Retinal pigment epithelial cell (primary cell): ENCODE measurements at regions not wholly inside any gene's neighbourhood (a gene's known extent, or its start where the extent isn't known, plus 50 kb on each side); places are given as distances from the start of the nearest gene placed in this dataset.
A peak's percentile ranks its signal among the peaks of the same experiment; 100 is the strongest.
"Not testable (repeated sequence)": the region's sequence is repeated elsewhere in the genome, so short reads cannot be mapped to it uniquely, and the experiment has no call there.

Experiments
- DNase-seq: peaks from one replicate; pipeline ENCODE4 v3.0.0-alpha.2; 2010; ENCODE audit warnings: low read depth
- H3K4me3 ChIP-seq: 2 replicates; pipeline ENCODE4 v1.5.1; 2011; ENCODE audit warnings: mild to moderate bottlenecking, low read length, control low read depth, moderate library complexity
- TF ChIP-seq, protein P1 (sequence below): conservative IDR thresholded peaks from 2 replicates; pipeline ENCODE4 v1.5.1; 2011; ENCODE audit warnings: low read depth, low read length, control low read depth, inconsistent platforms

DNA sequence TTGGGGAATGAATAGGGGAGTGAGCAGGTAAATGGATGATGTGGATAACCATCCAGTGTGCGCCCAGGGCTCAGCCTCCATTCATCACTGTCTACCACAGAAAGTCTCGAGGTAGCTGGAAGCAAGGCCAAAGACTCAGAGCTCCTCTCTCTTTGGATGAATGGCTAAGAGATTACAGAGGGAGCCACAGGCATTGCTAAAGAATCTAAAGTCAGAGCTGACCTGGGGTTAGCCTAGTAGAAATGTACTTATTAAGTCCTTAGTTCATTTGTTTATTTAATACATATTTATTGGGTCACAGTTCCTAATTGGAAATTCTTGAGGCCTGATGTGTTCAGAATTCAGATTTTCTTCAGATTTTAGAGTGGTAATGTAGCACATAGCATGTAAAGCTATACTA lies 88.7 kb upstream of the HPF1 start:
- no peak overlapping the region for H3K4me3 ChIP-seq
- peak; percentile 72 for DNase-seq
- TF ChIP-seq, protein P1, sequence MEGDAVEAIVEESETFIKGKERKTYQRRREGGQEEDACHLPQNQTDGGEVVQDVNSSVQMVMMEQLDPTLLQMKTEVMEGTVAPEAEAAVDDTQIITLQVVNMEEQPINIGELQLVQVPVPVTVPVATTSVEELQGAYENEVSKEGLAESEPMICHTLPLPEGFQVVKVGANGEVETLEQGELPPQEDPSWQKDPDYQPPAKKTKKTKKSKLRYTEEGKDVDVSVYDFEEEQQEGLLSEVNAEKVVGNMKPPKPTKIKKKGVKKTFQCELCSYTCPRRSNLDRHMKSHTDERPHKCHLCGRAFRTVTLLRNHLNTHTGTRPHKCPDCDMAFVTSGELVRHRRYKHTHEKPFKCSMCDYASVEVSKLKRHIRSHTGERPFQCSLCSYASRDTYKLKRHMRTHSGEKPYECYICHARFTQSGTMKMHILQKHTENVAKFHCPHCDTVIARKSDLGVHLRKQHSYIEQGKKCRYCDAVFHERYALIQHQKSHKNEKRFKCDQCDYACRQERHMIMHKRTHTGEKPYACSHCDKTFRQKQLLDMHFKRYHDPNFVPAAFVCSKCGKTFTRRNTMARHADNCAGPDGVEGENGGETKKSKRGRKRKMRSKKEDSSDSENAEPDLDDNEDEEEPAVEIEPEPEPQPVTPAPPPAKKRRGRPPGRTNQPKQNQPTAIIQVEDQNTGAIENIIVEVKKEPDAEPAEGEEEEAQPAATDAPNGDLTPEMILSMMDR = no peak

DNA sequence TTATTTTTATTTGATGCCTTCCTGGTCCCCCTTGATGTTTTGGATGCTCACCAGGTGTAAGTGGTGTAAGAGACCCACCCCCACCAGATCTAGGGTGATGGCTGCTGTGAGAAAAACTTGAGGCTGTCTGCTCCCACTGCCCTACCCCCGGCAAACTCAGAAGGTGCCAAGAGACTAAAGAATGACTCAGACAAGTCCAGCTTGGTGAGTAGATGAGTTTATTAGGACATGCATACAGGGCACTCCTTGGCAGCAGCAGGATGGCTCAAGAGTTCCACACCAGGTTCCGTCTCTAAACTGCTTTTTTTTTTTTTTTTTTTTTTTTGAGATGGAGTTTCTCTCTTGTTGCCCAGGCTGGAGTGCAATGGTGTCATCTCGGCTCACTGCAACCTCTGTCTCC lies 84.0 kb upstream of the HPF1 start:
- TF ChIP-seq, protein P1 = no peak

GRCh38 chr4:169840554-169840953 lies 82.8 kb upstream of the HPF1 start:
- no peak for DNase-seq
- TF ChIP-seq, protein P1 = no peak
- no peak overlapping the region for H3K4me3 ChIP-seq

More for the DNA sequence above, 84.0 kb upstream of the HPF1 start:
- DNase-seq = no peak
- H3K4me3 ChIP-seq = no peak overlapping the region

DNA sequence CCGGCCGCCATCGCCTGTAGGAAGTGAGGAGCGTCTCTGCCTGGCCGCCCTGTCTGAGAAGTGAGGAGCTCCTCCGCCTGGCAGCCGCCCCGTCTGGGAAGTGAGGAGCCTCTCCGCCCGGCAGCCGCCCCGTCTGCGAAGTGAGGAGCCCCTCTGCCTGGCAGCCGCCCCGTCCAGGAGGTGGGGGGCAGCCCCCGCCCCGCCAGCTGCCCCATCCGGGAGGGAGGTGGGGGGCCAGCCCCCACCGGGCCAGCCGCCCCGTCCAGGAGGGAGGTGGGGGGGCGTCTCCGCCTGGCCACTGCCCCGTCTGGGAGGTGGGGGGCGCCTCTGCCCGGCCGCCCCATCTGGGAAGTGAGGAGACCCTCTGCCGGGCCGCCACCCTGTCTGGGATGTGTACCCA lies 70.6 kb upstream of the HPF1 start:
- H3K4me3 ChIP-seq, DNase-seq: not testable (repeated sequence)

- DNase-seq = no peak
- TF ChIP-seq, protein P1 = no peak
- no peak overlapping the region for H3K4me3 ChIP-seq
Observed at GRCh38 chr4:169826634-169827187, 69.0 kb upstream of the HPF1 start.

GRCh38 chr4:169823685-169824084 lies 65.9 kb upstream of the HPF1 start:
- TF ChIP-seq, protein P1 = no peak
- DNase-seq = peak; percentile 69
- no peak overlapping the region for H3K4me3 ChIP-seq

DNA sequence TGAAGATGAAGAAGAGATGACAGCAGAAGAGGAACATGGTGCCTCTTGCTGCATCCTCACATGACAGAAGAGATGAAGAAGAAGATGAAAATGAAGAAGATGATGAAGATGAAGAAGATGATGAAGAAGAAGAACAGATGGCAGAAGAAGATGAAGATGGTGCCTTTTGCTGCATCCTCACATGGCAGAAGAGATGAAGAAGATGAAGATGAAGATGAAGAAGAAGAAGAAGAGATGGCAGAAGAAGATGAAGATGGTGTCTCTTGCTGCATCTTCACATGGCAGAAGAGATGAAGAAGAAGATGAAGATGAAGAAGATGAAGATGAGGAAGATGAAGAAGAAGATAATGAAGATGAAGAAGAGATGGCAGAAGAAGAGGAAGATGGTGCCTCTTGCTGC lies 63.7 kb upstream of the HPF1 start:
- TF ChIP-seq, protein P1 = no peak
- no peak for DNase-seq

More for the DNA sequence above, 63.7 kb upstream of the HPF1 start:
- H3K4me3 ChIP-seq = no peak overlapping the region
